Medulla oblongata (tissue), 1 donor: ENCODE measurements at regions not wholly inside any gene's neighbourhood (a gene's known extent, or its start where the extent isn't known, plus 50 kb on each side); places are given as distances from the start of the nearest gene placed in this dataset.
"Not testable (repeated sequence)": the region's sequence is repeated elsewhere in the genome, so short reads cannot be mapped to it uniquely, and the experiment has no call there.

Experiments used
- DNase-seq: peaks from one replicate; pipeline ENCODE4 v3.0.0-alpha.2; 2015; ENCODE audit errors: extremely low spot score

DNA sequence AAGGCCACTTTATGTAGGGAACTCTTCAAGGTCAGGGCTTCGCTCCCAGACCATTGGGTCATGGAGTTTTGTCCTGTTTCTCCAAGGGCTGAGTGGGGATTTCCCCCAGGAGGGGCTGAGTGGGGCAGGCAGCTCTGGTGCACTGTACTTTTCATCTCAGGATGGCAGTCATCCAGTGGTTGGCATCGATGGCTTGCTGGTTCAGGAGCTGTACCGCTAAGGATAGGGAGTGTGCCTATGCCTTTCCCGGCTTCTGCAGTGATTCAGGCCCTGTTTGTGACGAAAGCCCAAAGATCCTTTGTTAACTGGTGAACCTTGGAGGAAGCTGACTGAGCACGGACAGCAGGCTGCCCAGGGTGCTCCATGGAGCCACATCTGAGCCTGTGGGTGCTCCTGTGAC lies 100.1 kb upstream of the GADD45A start:
- DNase-seq: no peak

DNA sequence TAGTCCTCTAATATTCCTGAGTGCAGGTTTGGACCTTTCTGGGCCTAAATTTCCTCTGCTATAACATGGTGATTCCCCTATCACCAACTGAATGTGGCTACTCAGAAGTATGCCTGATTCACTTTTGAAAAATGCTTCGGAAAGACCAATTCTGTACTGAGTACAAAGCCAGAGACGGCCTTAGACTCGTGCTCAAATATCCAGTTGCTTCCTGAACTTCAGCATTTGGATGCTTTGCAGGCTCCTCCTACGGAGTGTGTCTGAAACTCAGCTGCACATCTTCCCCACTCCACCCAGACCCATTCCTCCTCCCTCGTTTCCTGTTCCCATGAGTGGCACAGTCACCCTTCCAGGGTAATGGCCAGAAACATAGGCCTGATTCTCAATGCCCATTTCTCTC lies 98.4 kb upstream of the GADD45A start:
- no peak for DNase-seq

DNA sequence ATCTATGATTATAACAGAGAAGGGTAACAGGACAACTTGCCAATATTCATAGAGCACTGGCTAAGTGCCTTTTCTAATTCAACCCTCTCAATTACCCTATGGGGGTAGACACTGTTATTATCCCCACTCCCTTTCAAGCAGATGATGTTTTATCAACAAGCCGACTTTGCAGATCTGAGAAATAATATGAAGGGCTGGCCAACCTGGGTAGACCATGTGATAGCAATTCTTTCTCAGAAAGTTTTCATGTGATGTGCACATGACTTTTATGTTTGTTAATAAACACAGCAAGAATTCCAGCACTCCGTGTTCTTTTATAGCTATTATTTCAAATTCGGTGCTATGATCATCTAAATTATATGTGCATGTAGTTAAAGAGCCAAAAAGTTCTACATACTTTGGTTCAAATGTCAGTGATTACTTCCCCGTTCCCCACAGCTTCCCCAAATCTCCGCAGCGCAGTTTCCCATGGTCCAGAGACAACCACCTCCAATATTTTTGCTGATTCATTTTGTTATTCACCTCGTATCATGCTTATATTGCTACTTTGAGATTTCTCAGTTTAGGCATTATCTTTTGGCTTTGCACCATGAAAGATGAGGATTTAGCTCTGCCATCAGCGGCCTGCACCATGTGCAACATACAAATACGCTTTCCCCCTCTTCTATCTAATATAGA lies 96.7 kb upstream of the GADD45A start:
- DNase-seq: peak; percentile 13

DNA sequence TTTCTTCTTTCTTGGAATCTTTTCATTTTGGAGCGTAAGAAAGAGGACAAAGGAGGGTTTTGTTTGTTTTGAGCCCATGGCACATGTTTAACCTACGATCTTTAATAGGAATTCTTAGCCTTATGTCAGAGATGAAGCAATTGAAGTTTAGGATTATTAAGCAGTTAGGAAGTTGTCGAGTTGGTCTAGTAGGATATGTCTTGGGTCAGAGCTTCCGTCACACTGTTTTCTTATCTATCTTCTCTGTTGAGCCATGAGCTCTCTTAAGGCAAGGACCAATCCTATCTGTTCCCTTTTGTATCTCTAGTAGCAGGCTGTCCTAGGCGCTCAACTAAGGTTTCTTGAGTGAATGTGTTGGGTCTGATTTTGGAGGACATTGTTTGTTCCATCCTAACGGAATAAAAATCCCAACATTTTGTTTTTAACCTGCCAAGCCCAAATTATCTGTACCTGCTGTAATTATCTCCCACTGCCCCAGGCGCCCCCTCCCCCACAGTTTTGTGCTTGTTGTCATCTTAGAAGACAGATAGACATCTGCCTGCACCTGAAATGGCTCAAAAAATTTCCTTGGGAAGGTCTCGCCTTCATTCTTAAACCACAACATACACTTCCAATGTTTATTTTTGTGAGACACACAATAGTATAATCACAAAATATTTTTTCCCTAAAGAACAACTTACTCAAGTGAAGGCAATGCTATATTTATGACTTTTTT lies 95.3 kb upstream of the GADD45A start:
- DNase-seq: no peak

DNA sequence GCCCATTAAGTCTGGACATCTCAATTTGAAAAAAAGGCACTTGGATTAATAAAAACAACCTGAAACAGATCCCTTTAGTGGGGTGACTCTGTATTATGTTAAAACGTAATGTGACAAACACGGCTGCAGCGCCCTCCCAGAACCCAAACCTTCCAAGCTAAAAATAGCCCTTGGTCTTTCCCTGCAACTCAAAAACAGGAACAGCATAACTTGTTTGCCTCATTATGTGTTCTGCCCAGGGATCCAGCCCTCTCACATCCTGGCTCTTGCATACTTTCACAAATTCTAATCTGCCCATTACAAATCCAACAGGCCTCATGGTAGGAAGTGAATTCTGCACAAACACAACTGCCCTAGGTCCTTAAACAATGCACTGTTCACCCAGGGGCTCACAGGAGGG lies 94.7 kb upstream of the GADD45A start:
- peak; percentile 41 for DNase-seq

DNA sequence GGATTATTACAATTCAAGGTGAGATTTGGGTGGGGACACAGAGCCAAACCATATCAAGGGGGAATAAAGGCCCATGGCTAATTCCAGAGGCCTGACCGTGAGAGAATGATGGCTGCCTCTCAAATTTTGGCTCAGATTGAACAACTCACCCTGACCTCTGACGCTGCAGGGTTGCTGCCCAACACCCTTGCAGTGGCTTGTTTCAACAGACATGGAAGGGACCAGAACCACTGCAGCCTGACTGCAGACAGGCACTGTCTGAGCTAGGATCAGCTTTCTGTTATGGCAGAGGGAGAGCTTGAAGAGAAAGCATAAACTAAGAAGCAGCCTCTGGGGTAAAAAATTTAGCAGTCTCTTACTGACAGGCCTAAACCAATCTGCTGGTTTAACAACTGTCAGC lies 90.2 kb upstream of the GADD45A start:
- no peak for DNase-seq

DNA sequence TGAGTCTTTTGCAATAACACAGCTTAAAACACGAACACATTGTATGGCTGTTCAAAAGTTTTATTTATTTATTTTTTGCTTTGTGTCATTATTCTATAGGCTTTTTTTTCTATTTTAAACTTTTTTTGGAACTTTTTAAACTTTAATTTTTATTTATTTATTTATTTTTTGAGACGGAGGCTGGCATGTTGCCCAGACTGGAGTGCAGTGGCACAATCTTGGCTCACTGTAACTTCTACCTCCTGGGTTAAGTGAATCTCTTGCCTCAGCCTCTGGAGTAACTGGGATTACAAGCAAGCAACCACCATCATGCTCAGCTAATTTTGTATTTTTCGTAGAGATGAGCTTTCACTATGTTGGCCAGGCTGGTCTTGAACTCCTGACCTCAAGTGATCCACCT lies 88.3 kb upstream of the GADD45A start:
- DNase-seq: no peak

DNA sequence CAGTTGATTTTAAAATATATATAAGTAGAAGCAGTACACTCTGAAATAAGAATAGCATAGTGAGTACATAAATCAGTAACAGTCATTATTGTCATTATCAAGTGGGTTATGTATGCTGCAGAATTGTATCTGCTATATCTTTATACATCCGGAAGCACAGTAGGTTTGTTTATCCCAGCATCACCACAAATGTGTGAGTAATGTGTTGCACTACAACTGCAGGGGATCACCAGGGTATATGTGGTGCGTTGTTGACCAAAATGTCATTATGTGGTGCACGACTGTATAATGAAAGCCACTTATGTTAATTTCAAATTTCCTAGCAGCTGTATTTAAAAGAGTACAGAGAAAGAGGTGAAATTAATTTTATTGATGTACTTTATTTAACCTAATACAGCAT lies 87.7 kb upstream of the GADD45A start:
- DNase-seq: no peak

DNA sequence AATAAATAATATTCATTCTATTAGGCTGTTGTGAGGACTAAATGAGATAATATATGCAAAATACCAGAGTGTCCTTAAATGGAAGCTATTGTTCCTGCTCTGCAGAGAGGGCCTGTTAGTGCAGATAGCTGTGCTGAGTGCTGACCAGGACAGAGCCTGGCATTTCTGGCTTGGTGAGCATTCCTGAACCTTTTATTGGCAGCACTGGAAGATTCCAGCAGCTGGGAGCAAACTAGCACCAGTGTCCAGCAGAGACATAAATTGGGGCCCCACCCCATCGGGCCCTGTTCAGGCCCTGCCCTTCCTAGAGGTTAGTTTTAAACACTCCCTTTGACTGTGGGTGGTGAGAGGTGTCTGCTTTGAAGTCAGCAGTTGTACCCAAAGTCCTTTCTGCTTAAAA lies 85.9 kb upstream of the GADD45A start:
- DNase-seq: no peak

DNA sequence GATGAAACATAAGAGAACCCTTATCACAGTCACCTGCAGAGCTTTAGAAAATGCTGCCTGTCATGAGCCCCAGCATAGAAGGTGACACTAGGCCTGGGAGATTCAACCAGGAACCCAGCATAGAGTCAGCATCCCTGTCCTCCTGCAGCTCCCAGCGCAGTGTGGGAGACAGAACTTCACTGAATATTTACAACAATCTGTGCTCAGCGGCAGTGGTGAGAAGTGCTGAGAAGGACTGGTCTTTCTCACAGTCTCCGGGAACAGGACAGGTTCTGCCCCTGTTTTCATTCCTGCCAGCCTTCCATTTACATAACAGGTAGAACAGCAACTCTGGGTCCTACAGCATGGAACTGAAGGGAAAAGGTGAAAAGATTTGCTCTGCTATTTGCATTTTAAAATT lies 83.5 kb upstream of the GADD45A start:
- no peak for DNase-seq

DNA sequence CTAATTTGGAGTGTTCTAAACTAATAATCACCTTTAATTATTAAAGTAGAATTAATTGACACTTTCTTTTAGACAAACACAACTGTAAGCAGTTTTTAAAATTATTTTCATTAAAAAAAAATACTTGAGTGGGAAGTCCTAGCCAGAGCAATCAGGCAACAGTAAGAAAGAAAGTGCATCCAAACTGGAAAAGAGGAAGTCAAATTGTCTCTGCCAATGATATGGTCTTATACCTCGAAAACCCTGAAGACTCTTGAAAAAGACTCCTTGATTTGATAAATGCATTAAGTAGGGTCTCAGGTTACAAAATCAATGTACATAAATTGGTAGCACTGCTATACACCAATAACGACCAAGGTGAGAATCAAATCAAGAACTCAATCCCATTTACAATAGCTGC lies 83.0 kb upstream of the GADD45A start:
- peak; percentile 13 for DNase-seq

DNA sequence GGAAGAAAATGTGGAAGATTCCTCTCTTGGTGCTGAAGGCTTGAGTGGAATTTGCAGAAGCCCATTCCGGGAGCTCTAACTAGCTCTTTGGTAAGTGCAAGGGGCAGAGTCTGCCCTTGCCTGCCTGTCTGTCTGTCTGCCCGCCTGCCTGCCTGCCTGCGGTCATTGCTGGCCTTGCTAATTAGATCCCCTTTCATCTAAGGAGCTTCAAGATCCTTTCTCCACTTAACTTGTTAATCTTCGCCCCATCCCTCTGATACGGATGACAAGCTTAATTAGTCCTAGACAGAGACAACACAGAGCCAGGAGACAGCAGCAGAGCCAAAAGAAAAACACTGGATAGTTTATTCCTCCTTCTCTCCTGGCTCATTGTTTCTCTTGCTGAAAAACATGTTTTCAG lies 80.2 kb upstream of the GADD45A start:
- no peak for DNase-seq

DNA sequence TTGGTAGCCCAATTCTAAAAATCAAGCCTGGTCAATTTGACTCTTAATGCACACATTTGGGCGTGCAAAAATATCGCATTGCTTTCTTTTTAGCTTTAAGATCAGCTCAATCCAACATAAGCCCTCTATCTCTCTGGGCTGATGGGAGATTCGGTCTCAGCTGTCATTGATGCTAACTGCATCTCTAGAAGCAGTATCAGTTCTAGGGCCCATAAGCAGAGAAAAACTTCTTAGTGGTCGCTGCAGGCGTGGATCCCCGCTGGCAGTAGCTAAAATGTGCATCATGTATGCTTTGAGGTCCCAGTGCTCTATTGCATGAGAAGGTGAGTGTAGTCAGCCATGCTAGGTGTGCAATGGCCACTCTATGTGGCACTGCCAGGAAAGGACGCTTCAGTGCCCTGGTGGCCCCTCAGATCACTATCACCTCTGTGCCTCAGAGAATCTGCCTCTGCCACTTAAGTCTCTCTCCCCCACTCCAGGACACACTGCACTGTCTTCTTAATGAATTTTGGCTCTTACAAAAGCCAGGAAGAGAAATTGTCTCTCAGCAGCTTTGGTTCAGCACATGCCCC lies 79.7 kb upstream of the GADD45A start:
- no peak for DNase-seq

DNA sequence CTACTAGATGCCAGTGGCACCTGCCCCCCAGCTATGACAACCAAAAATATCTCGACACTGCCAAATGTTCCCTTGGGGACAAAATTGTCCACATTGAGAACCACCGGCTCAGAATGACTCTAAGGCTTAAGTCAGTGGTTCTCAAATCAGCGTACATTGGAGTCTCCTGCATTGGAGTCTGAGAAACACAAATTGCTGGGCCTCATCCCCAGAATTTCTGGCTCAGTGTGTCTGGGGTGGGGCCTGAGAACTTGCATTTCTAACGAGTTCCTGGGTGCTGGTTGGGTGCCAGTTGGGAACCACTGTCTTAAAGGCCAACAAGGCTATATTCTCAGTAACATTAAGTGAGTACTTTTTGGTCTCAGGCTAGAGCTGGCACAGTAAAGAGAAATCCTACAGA lies 77.7 kb upstream of the GADD45A start:
- DNase-seq: no peak

DNA sequence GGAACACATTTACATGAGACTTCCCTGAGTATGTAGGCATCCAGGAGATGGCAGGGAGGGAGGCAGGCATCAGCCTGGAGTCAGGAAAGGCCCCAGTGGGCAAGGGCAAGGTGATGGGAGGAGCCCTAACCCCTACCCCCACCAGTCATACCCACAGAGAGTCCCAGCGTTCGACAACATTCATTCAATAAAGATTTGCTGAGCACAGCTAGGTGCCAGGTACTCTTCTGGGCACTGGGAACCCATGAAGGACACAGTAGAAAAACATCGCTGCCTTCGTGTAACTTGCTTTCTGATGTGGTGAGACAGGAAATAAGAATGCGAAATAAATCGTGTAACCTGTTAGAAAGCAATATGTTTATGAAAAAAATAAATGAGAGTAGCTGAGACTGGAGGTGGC lies 77.3 kb upstream of the GADD45A start:
- DNase-seq: no peak

DNA sequence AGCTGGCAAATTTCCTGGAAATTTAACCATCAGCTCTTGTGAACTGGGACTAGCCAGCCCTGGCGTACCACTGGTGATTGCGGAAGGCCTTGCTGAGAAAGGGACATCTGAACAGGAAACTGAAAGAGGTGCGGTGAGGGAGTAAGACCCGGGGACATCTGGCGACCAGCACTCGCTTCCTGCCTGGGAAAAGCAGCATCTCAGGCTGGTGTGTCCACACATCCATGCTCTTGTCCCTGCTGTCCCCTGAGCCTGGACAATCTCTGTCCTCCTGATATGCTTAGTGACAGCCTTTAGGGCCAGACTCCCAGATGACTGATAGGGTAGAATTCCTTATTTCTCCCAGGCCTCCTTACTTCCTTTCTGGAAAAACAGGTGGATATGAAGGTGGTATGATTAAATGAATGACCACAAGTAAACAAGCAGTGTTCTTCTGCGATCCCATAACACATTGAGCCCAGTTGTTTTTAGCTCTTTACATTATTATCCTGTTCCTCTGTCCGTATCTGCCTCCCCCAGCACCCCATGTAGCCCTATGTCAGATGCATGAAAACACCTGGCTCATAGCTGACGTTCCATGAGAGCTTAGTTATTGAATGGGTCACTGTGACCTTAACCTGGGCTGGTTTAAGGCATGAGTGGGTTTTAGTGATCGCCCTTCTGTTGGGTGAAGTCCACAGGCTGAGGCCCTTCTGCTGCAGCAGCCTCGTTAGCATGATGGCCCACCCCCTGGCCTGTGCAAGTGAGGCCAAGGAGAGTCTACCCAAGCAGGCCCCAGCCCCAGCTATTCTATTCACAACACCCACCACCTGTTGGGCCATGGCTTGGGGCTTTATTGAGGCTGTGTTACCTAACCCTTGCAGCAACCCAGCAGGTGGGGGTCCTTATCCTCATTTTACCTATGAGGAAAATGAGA lies 76.1 kb upstream of the GADD45A start:
- no peak for DNase-seq

DNA sequence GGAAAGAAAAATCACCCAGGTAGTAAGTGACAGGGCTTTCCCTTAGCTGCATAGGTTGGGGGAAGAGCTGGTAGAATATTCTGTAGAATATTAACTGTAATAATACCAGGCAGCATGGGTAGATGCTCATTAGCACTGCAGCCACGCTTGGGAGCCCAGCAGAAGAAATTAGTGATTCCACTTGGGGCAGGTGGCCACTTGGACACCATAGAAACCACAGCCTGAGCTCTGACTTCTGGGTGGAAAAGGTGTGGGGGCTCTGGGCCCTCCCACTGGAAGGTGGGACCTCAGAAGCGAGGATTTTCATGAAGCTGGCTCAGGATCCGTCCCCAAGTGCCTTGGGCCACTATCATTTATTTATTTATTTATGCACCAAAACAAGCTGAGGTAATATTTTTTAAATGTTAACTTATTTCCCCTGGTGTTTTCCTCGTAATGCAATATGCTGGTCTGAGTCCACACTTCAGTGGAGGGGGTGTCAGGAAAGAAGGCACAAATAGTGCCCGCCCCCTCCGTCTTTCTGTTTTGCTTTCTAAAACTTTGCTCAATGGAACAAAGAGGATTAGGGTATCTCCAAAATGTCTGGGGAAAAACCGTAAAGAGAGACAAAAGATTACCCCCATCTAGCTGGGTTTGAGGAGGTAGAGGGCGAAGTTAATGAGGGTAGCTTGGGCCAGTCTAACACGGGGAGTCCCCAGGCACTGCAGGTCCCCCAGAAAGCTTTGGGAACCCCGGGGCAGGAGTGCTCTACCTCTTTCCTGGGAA lies 75.2 kb upstream of the GADD45A start:
- no peak for DNase-seq

DNA sequence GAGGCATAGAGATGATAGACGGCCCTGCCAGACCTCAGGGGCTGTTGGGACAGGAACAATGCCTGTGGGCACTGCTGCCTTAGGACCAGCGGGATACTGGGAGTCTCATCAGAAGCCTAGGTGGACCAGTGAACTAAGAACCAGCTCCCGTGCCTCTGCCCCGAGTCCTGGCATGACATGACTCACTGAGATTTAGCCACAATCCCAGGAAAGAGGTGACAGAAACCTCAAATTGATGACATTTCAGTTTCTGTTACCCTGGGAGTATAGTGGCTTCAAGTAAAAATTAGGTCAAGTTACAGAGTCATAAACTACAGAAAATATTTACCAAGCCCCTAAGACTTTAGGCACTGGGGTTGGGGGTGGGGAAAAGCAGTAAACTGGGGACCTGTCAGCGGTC lies 74.6 kb upstream of the GADD45A start:
- DNase-seq: no peak

DNA sequence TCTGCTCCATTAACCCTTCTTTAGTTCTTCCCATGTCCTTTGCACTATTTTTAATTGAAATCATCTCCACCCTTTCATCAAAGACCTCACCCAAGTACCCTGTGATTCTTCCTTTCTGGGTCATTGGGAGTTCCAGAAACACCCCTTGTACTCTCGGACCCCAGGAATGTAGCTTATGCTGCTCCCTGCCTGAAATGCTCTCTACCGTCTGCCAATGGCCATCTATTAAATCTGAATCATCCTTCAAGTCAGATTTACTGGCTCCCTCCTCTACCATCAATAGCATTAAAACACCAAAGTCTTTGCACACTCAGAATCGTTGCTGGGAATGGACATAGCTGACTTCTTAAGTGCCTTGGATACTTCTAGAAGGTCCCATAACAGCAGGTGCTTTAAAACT lies 73.2 kb upstream of the GADD45A start:
- no peak for DNase-seq

DNA sequence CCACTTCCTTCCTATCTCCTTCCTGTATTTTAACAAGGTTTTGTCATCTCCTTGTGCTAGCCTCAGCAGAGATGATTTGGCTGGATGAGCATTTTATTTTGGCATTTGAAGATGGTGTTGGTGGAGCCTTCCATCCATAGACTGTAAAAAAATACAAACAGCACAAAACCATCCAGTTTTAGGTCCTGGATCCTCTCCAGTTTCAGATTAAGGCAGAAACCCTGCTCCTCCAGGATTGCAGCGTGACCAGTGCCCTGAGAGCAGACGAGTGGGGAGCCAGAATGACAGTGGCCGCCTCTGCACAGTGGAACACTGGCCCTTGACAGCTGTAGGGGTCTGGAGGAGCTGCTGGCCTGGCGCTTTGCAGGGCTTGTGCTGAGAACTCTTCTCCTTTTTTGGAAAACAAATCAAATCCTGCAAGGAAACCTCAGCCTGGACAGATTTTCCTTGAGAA lies 72.2 kb upstream of the GADD45A start:
- no peak for DNase-seq

DNA sequence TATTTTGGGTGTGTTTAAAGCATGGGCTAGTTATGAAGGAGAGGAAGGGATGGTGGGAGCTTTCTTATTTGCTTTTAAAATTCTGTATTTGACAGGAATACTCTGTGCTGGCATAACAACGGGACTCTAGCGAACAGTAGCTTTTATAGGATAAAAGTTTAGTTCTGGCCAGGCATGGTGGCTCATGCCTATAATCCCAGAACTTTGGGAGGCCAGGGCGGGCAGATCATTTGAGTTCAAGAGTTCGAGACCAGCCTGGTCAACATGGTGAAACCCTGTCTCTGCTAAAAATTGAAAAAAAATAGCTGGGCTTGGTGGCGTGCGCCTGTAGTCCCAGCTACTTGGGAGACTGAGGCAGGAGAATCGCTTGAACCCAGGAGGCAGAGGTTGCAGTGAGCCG lies 71.5 kb upstream of the GADD45A start:
- DNase-seq: not testable (repeated sequence)
